T-helper 1 cell treated with Interleukin-12 subunit alpha and Interleukin-12 subunit beta and Interleukin-4 antibody, amounts not matched to agents 30 ng/mL and 1 ng/mL, for 36 hours (primary cell): ENCODE measurements at regions not wholly inside any gene's neighbourhood (a gene's known extent, or its start where the extent isn't known, plus 50 kb on each side); places are given as distances from the start of the nearest gene placed in this dataset.
"Not testable (repeated sequence)": the region's sequence is repeated elsewhere in the genome, so short reads cannot be mapped to it uniquely, and the experiment has no call there.

Experiments
- intact Hi-C: fragments of 100-400 bp; cut with micrococcal nuclease; formaldehyde crosslinking; loops from one replicate; pipeline ENCODE4 v1.15.1; 2024

- intact Hi-C loops = loop anchor here (5.0 to 10.0 kb wide), 3 partner anchors 130 to 1382 kb away; partner anchors contain the start of genes EPM2A and LTV1
Measured at GRCh38 chr6:144352331-144352730, 67.2 kb downstream of the UTRN start.

GRCh38 chr6:144353871-144354314 is 68.8 kb downstream of the UTRN start:
- intact Hi-C loops = loop anchor here (1.0 to 10.0 kb wide), 6 partner anchors 10 to 1381 kb away; partner anchors contain the start of genes EPM2A and LTV1

GRCh38 chr6:144359783-144360182 is 74.6 kb downstream of the UTRN start:
- intact Hi-C loops = loop anchor here (10.0 kb wide), 1 partner anchor 1375 kb away; the partner anchor contains the start of gene EPM2A

GRCh38 chr6:144360401-144360800 is 75.3 kb downstream of the UTRN start:
- intact Hi-C loops = no loop called here

GRCh38 chr6:144361016-144361415 is 75.9 kb downstream of the UTRN start:
- intact Hi-C loops = no loop called here

- intact Hi-C loops = no loop called here
Measured at GRCh38 chr6:144362042-144363018, 77.2 kb downstream of the UTRN start.

GRCh38 chr6:144364208-144364720 is 79.1 kb downstream of the UTRN start:
- intact Hi-C loops = no loop called here

GRCh38 chr6:144364782-144365181 is 79.6 kb downstream of the UTRN start:
- intact Hi-C loops = no loop called here

- intact Hi-C loops = no loop called here
Measured at GRCh38 chr6:144365271-144365670, 80.1 kb downstream of the UTRN start.

GRCh38 chr6:144369696-144370095 is 84.6 kb downstream of the UTRN start:
- intact Hi-C loops = not testable (repeated sequence)

GRCh38 chr6:144372116-144372515 is 87.0 kb downstream of the UTRN start:
- intact Hi-C loops = no loop called here

- intact Hi-C loops = no loop called here
Measured at GRCh38 chr6:144372611-144373594, 87.8 kb downstream of the UTRN start.

GRCh38 chr6:144374525-144374924 is 89.4 kb downstream of the UTRN start:
- intact Hi-C loops = not testable (repeated sequence)

- intact Hi-C loops = no loop called here
Measured at GRCh38 chr6:144377586-144378210, 92.6 kb downstream of the UTRN start.

GRCh38 chr6:144378437-144378836 is 93.3 kb downstream of the UTRN start:
- intact Hi-C loops = no loop called here

- intact Hi-C loops = no loop called here
Measured at GRCh38 chr6:144379356-144379755, 94.2 kb downstream of the UTRN start.

- intact Hi-C loops = not testable (repeated sequence)
Measured at GRCh38 chr6:144381499-144381898, 96.4 kb downstream of the UTRN start.

GRCh38 chr6:144383336-144383735 is 98.2 kb downstream of the UTRN start:
- intact Hi-C loops = no loop called here

GRCh38 chr6:144384427-144384826 is 99.3 kb downstream of the UTRN start:
- intact Hi-C loops = no loop called here

GRCh38 chr6:144389474-144389873 is 104.3 kb downstream of the UTRN start:
- intact Hi-C loops = not testable (repeated sequence)

- intact Hi-C loops = no loop called here
Measured at GRCh38 chr6:144390202-144390601, 105.1 kb downstream of the UTRN start.
